ENCODE measurements at regions not wholly inside any gene's neighbourhood (a gene's known extent, or its start where the extent isn't known, plus 50 kb on each side); places are given as distances from the start of the nearest gene placed in this dataset.

- no peak for DNase-seq (ENCODE audit: low read depth)
Observed at GRCh38 chr7:440059-440749, 79.4 kb downstream of the PDGFA start.

- no peak for DNase-seq (ENCODE audit: low read depth)
Observed at GRCh38 chr7:441684-442421, 77.8 kb downstream of the PDGFA start.

GRCh38 chr7:442457-442856 is 77.2 kb downstream of the PDGFA start:
- DNase-seq (ENCODE audit: low read depth), result no peak

- DNase-seq (ENCODE audit: low read depth), result no peak
Observed at GRCh38 chr7:443279-443833, 76.3 kb downstream of the PDGFA start.

- DNase-seq (ENCODE audit: low read depth), result no peak
Observed at GRCh38 chr7:444606-445005, 75.0 kb downstream of the PDGFA start.

GRCh38 chr7:445020-445419 is 74.6 kb downstream of the PDGFA start:
- DNase-seq (ENCODE audit: low read depth), result no peak

- DNase-seq (ENCODE audit: low read depth), result no peak
Observed at GRCh38 chr7:445563-446288, 73.9 kb downstream of the PDGFA start.

- DNase-seq (ENCODE audit: low read depth), result no peak
Observed at GRCh38 chr7:446289-446935, 73.2 kb downstream of the PDGFA start.
